ENCODE measurements at regions not wholly inside any gene's neighbourhood (a gene's known extent, or its start where the extent isn't known, plus 50 kb on each side); places are given as distances from the start of the nearest gene placed in this dataset.

- no peaks in the 10 kb centered on the region for H3K27me3 ChIP-seq (ENCODE audit: insufficient read depth, low read depth)
- no peaks in the 10 kb centered on the region for H4K20me1 ChIP-seq (ENCODE audit: insufficient read depth)
- no peaks in the 10 kb centered on the region for H3K79me2 ChIP-seq (ENCODE audit: insufficient read depth, low read depth)
- peak overlapping the region; percentile 23; the same call in 1 of the 2 replicates for H2AFZ ChIP-seq (ENCODE audit: low read depth)
- H3K9ac ChIP-seq = no peak overlapping the region
- TF ChIP-seq, protein P1, sequence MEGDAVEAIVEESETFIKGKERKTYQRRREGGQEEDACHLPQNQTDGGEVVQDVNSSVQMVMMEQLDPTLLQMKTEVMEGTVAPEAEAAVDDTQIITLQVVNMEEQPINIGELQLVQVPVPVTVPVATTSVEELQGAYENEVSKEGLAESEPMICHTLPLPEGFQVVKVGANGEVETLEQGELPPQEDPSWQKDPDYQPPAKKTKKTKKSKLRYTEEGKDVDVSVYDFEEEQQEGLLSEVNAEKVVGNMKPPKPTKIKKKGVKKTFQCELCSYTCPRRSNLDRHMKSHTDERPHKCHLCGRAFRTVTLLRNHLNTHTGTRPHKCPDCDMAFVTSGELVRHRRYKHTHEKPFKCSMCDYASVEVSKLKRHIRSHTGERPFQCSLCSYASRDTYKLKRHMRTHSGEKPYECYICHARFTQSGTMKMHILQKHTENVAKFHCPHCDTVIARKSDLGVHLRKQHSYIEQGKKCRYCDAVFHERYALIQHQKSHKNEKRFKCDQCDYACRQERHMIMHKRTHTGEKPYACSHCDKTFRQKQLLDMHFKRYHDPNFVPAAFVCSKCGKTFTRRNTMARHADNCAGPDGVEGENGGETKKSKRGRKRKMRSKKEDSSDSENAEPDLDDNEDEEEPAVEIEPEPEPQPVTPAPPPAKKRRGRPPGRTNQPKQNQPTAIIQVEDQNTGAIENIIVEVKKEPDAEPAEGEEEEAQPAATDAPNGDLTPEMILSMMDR (conservative IDR thresholded peaks at IDR 0.05; ENCODE audit: low read depth, low read length) = peak; percentile 80
- no peak overlapping the region for H3K4me3 ChIP-seq (IDR thresholded peaks at IDR 0.05; ENCODE audit: insufficient read depth, low read depth, low read length)
- H3K36me3 ChIP-seq (ENCODE audit: insufficient read depth) = no peaks in the 10 kb centered on the region
- no peaks in the 10 kb centered on the region for H3K4me1 ChIP-seq (ENCODE audit: low read depth, poor library complexity, severe bottlenecking)
- H3K27ac ChIP-seq = no peak overlapping the region
- H3K4me2 ChIP-seq = no peak overlapping the region
Measured at GRCh38 chr22:33209930-33210784, 152.0 kb upstream of the SYN3 start.

DNA sequence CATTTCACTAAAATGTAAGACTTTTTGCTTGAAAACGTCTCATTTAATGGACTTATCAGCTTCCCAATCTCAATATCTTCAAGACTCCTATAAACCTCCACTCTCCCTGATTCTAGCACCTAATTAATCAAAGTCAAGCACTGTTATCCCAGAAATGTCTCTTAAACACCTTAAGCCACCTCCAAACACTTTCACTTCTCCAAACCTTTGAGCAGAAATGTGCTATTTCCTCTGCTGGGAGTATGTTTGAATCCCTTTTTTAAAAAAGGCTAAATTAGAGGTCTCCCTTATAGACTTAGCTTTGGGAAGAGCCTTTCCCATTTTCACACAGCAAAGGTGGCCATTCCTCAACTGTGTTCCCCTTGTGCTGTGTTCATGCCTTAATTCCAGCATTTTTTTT lies 146.2 kb upstream of the SYN3 start:
- no peak overlapping the region for H3K4me3 ChIP-seq (IDR thresholded peaks at IDR 0.05; ENCODE audit: insufficient read depth, low read depth, low read length)
- no peak overlapping the region for H2AFZ ChIP-seq (ENCODE audit: low read depth)
- H3K79me2 ChIP-seq (ENCODE audit: insufficient read depth, low read depth) = no peaks in the 10 kb centered on the region
- no peaks in the 10 kb centered on the region for H3K36me3 ChIP-seq (ENCODE audit: insufficient read depth)
- no peak overlapping the region for H3K9ac ChIP-seq
- TF ChIP-seq, protein P1 (conservative IDR thresholded peaks at IDR 0.05; ENCODE audit: low read depth, low read length) = no peak
- no peak overlapping the region for H3K4me2 ChIP-seq
- H3K27ac ChIP-seq = no peak overlapping the region
- H4K20me1 ChIP-seq (ENCODE audit: insufficient read depth) = no peaks in the 10 kb centered on the region
- no peaks in the 10 kb centered on the region for H3K27me3 ChIP-seq (ENCODE audit: insufficient read depth, low read depth)
- peaks cover 5% of the 10 kb centered on the region for H3K4me1 ChIP-seq (ENCODE audit: low read depth, poor library complexity, severe bottlenecking)

DNA sequence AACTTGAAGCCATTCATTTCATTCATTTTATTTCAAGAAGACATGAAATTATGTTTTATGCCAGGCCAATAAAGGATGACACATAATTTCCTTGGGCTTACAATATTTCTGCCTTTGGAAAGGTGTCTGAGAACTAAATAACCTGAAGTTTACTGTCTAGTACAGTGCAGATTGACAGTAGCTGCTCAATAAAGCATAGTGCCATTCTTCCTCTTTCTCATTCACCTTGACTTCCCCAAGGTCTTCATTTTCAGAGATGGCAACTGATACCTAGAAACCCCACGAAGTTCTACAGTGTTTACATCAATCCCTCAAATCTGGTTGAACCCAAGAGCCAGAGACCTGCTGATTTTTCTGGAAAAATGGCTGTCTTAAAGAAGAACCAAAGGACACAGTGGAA lies 144.3 kb upstream of the SYN3 start:
- H3K4me2 ChIP-seq = no peak overlapping the region

GRCh38 chr22:33194529-33195077 lies 136.4 kb upstream of the SYN3 start:
- H3K9ac ChIP-seq = no peak overlapping the region
- no peak overlapping the region for H3K4me3 ChIP-seq (IDR thresholded peaks at IDR 0.05; ENCODE audit: insufficient read depth, low read depth, low read length)
- no peak overlapping the region for H3K27ac ChIP-seq
- H3K27me3 ChIP-seq (ENCODE audit: insufficient read depth, low read depth) = no peaks in the 10 kb centered on the region
- H3K4me1 ChIP-seq (ENCODE audit: low read depth, poor library complexity, severe bottlenecking) = peaks cover 35% of the 10 kb centered on the region
- H2AFZ ChIP-seq (ENCODE audit: low read depth) = no peak overlapping the region
- H4K20me1 ChIP-seq (ENCODE audit: insufficient read depth) = no peaks in the 10 kb centered on the region
- H3K79me2 ChIP-seq (ENCODE audit: insufficient read depth, low read depth) = no peaks in the 10 kb centered on the region
- no peak overlapping the region for H3K4me2 ChIP-seq
- H3K36me3 ChIP-seq (ENCODE audit: insufficient read depth) = no peaks in the 10 kb centered on the region
- TF ChIP-seq, protein P1 (conservative IDR thresholded peaks at IDR 0.05; ENCODE audit: low read depth, low read length) = no peak

More for the DNA sequence above, 144.3 kb upstream of the SYN3 start:
- H3K4me1 ChIP-seq (ENCODE audit: low read depth, poor library complexity, severe bottlenecking) = peaks cover 5% of the 10 kb centered on the region
- H3K36me3 ChIP-seq (ENCODE audit: insufficient read depth) = no peaks in the 10 kb centered on the region
- no peaks in the 10 kb centered on the region for H3K79me2 ChIP-seq (ENCODE audit: insufficient read depth, low read depth)
- H3K4me3 ChIP-seq (IDR thresholded peaks at IDR 0.05; ENCODE audit: insufficient read depth, low read depth, low read length) = no peak overlapping the region
- TF ChIP-seq, protein P1 (conservative IDR thresholded peaks at IDR 0.05; ENCODE audit: low read depth, low read length) = no peak
- H4K20me1 ChIP-seq (ENCODE audit: insufficient read depth) = no peaks in the 10 kb centered on the region
- H2AFZ ChIP-seq (ENCODE audit: low read depth) = no peak overlapping the region
- no peak overlapping the region for H3K9ac ChIP-seq
- H3K27me3 ChIP-seq (ENCODE audit: insufficient read depth, low read depth) = no peaks in the 10 kb centered on the region
- no peak overlapping the region for H3K27ac ChIP-seq

Measured in KMS-11 (cell line).